ENCODE measurements at regions not wholly inside any gene's neighbourhood (a gene's known extent, or its start where the extent isn't known, plus 50 kb on each side); places are given as distances from the start of the nearest gene placed in this dataset.

DNA sequence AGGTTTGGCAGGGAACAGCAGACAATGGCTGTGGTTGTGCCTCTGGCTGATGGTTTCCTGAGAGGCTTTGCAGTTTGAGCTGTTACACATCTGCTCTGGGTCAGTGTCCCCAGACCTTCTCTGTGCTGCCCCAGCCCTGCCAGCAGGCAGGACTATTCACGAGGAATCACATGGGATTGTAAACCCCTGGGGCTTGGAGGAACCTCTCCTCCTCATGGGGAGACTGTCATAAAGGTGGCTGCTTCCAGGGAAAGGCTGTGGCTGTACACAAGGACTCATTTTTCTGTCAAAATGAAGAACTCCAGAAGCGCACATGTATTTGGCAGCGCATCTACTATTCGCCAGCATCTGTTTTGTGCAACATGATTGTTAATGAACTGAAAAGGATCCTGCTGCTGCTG, 142.6 kb upstream of the CYP1B1 start:
- no peaks in the 10 kb centered on the region for H3K36me3 ChIP-seq (ENCODE audit: insufficient read depth, low read length)
- H2AFZ ChIP-seq (ENCODE audit: low read depth, low read length) = no peak overlapping the region
- H3K27me3 ChIP-seq (ENCODE audit: insufficient read depth, low read length) = no peaks in the 10 kb centered on the region
- peaks cover 24% of the 10 kb centered on the region for H3K4me1 ChIP-seq (ENCODE audit: insufficient read depth, low read length)
- H3K4me3 ChIP-seq (ENCODE audit: low read length) = no peak overlapping the region
- no peaks in the 10 kb centered on the region for H3K9me3 ChIP-seq (ENCODE audit: low read length)

DNA sequence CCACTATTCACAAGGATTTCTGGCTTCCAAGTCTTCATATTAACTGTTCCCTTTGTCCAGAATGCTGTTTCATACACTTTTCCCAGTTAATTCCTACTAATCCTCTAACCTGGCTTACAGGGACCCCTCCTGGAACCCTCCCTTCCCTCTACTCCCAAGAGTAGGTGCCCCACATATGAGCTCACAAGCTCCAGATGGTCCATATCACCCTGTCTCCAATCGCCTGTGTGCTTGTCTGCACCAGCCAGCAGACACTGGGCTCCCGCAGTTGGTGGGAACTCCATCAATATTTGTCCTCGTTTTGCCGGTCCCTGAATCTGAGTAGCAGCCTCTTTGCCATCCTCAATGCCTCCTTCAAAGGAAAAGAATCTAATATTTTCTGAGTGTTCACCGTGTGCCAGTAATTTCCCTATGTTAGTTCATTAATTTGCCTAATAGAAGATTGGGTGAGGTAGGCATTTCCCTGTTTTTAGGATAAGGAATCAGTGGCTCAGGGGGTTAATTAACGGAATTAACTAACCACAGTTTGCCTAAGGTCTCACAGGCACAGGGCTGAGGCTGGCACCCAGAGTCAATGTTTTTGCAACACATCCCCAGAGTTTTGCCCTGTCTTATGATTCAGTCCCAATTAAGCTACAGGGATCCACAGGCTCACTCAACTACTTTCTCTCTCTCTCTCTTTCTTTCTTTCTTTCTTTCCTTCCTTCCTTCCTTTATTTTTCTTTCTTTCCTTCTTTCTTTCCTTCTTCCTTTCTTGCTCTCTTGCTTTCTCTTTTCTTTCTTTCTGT, 141.6 kb upstream of the CYP1B1 start:
- Histone ChIP-seq H3K4me1 (ENCODE audit: insufficient read depth, low read length) (peaks cover 25% of the 10 kb centered on the region), H2AFZ (ENCODE audit: low read depth, low read length) (no peak overlapping the region), H3K27me3 (ENCODE audit: insufficient read depth, low read length) (no peaks in the 10 kb centered on the region), H3K9me3 (ENCODE audit: low read length) (no peaks in the 10 kb centered on the region), H3K36me3 (ENCODE audit: insufficient read depth, low read length) (no peaks in the 10 kb centered on the region), H3K4me3 (ENCODE audit: low read length) (no peak overlapping the region)

DNA sequence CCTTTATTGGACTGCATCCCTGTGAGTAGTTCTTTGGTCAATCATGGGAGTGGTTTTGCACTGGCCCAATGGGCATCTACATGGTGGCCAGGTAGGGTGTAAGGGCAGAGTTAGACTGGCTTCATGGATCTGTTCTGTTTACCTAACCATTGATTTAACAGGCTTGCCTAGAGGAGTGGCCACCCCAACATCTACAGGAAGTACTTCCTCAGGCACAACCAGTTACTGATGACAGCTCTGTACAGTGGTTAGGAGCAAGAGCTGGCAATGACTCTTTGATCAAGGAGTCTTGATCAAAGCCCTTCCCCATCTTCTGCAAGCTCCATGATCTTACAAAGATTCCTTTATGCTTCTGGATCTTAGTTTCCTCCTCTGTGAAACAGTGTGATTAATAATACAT, 140.9 kb upstream of the CYP1B1 start:
- Histone ChIP-seq H3K27me3 (ENCODE audit: insufficient read depth, low read length) (no peaks in the 10 kb centered on the region), H3K9me3 (ENCODE audit: low read length) (no peaks in the 10 kb centered on the region), H3K4me1 (ENCODE audit: insufficient read depth, low read length) (peaks cover 25% of the 10 kb centered on the region), H3K4me3 (ENCODE audit: low read length) (no peak overlapping the region), H2AFZ (ENCODE audit: low read depth, low read length) (no peak overlapping the region), H3K36me3 (ENCODE audit: insufficient read depth, low read length) (no peaks in the 10 kb centered on the region)

DNA sequence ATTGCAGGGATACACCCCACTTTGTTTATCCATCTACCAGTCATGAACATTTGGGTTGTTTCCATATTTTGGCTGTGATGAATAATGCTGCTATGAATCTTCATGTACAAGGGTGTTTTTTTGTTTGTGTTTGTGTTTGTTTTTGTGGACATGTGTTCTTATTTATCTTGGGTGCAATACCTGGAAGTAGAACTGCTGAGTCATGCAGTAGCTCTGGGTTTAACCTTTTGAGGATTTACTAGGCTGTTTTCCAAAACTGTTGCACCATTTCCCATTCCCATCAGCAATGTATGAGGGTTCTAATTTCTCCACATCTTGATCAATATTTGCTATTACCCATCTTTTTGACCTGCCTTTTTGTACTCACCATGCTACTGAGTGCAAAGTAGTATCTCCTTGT, 140.0 kb upstream of the CYP1B1 start:
- no peaks in the 10 kb centered on the region for H3K9me3 ChIP-seq (ENCODE audit: low read length)
- no peak overlapping the region for H2AFZ ChIP-seq (ENCODE audit: low read depth, low read length)
- peaks cover 25% of the 10 kb centered on the region for H3K4me1 ChIP-seq (ENCODE audit: insufficient read depth, low read length)
- H3K4me3 ChIP-seq (ENCODE audit: low read length) = no peak overlapping the region
- no peaks in the 10 kb centered on the region for H3K36me3 ChIP-seq (ENCODE audit: insufficient read depth, low read length)
- H3K27me3 ChIP-seq (ENCODE audit: insufficient read depth, low read length) = no peaks in the 10 kb centered on the region

DNA sequence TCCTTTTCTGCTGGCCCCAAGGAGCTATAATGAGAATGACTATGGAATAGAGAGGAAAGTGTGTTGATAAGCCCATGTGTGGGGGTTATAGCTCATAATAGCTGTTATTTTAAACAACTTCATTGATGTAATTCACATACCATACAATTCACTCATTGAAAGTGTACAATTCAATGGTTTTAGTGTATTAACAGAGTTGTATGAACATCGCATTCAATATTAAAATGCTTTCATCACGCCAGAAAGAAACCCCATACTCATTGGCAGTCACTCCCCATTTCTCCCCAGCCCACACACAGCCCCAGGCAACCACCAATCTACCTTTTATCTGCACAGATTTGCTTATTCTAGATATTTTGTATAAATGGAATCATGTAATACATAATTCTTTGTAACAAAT, 139.6 kb upstream of the CYP1B1 start:
- Histone ChIP-seq H3K4me1 (ENCODE audit: insufficient read depth, low read length) (peaks cover 25% of the 10 kb centered on the region), H3K9me3 (ENCODE audit: low read length) (no peaks in the 10 kb centered on the region), H2AFZ (ENCODE audit: low read depth, low read length) (no peak overlapping the region), H3K27me3 (ENCODE audit: insufficient read depth, low read length) (no peaks in the 10 kb centered on the region), H3K4me3 (ENCODE audit: low read length) (no peak overlapping the region), H3K36me3 (ENCODE audit: insufficient read depth, low read length) (no peaks in the 10 kb centered on the region)

DNA sequence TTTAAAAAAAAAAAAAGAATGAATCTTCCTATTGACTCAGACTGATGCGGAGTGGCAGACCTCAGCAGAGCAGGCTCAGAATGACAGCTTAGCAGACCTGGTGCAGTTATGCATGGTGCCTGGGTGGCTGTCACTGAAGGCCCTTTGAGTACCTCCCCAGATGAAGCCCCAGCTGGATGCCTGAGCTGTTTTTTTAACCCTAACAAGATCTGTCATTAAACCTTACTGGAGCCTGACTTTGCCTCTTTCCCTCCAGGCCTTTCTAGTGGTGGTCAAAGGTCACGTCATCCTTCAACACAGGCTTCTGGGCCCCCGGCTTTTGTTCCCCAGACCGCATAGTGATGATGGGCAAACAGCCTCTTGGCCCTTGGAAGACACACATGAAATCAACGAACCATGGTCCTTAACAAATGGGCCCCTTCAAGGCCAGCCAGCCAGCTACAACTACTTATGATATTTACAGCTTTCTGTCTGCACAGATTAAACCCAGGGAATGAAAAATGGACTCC, 138.3 kb upstream of the CYP1B1 start:
- Histone ChIP-seq H3K4me1 (ENCODE audit: insufficient read depth, low read length) (peaks cover 25% of the 10 kb centered on the region), H3K36me3 (ENCODE audit: insufficient read depth, low read length) (no peaks in the 10 kb centered on the region), H3K27me3 (ENCODE audit: insufficient read depth, low read length) (no peaks in the 10 kb centered on the region), H3K4me3 (ENCODE audit: low read length) (no peak overlapping the region), H2AFZ (ENCODE audit: low read depth, low read length) (no peak overlapping the region), H3K9me3 (ENCODE audit: low read length) (no peaks in the 10 kb centered on the region)

DNA sequence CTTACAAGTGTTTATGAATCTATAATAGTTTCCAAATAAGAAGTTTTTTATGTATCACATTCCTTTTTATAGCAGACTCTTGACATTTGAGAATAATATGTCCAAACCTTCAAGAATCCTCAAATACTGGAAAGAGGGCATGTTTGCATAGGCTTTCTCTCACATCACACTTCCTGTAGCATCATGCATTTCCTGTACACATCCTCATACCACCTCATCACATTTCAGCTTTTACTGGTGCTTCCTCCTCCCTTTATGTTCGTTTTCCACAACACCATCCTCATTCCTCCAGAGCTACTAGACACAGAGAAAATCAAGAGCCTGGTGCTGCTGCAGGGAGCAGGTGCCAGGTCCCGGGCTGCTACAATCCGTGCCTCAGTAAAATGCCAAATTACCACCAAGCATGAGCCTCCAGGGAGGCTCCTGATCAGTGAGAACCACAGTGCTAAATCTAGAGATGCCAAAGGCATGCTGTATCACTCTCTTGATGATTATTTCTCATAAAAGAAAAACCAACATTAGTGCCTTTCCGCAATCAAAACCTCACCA, 137.7 kb upstream of the CYP1B1 start:
- Histone ChIP-seq H3K4me1 (ENCODE audit: insufficient read depth, low read length) (peaks cover 23% of the 10 kb centered on the region), H3K27me3 (ENCODE audit: insufficient read depth, low read length) (no peaks in the 10 kb centered on the region), H3K4me3 (ENCODE audit: low read length) (no peak overlapping the region), H3K9me3 (ENCODE audit: low read length) (no peaks in the 10 kb centered on the region), H3K36me3 (ENCODE audit: insufficient read depth, low read length) (no peaks in the 10 kb centered on the region), H2AFZ (ENCODE audit: low read depth, low read length) (no peak overlapping the region)

DNA sequence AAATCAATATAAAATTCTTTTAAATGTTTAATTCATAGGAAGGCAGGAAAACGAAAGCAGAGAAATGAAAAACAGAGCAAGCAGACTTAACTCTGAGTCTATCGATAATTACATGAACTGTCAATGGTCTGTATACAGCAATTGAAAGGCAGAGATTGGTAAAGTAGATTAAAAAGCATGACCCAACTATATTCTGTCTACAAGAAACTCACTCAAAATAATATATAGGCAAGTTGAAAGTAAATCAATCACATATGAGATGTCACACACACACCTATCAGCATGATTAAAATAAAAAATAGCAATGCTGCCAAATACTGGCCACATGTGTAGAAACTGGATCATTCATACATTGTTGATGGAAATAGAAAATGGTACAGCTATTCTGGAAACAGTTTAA, 136.4 kb upstream of the CYP1B1 start:
- H2AFZ ChIP-seq (ENCODE audit: low read depth, low read length) = no peak overlapping the region
- H3K36me3 ChIP-seq (ENCODE audit: insufficient read depth, low read length) = no peaks in the 10 kb centered on the region
- no peak overlapping the region for H3K4me3 ChIP-seq (ENCODE audit: low read length)
- no peaks in the 10 kb centered on the region for H3K27me3 ChIP-seq (ENCODE audit: insufficient read depth, low read length)
- no peaks in the 10 kb centered on the region for H3K9me3 ChIP-seq (ENCODE audit: low read length)
- peaks cover 22% of the 10 kb centered on the region for H3K4me1 ChIP-seq (ENCODE audit: insufficient read depth, low read length)

DNA sequence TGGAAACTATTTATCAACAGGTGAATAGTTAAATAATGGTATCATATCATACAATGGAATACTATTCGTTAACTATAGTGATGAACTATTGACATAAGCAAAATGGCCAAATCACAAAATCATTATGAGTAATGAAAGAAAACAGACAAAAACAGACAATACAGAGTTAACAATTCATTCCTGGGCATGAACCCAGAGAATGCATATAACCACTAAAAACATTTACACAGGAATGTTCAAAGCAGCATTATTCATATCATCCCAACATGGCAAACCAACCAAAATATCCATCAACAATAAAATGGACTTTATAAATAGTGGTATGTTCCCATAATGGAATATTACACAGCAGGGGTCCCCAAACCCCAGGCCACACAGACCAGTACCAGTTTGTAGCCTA, 131.2 kb upstream of the CYP1B1 start:
- Histone ChIP-seq H2AFZ (ENCODE audit: low read depth, low read length) (no peak overlapping the region), H3K4me3 (ENCODE audit: low read length) (no peak overlapping the region), H3K9me3 (ENCODE audit: low read length) (no peaks in the 10 kb centered on the region), H3K36me3 (ENCODE audit: insufficient read depth, low read length) (no peaks in the 10 kb centered on the region), H3K4me1 (ENCODE audit: insufficient read depth, low read length) (peaks cover 9% of the 10 kb centered on the region), H3K27me3 (ENCODE audit: insufficient read depth, low read length) (no peaks in the 10 kb centered on the region)

DNA sequence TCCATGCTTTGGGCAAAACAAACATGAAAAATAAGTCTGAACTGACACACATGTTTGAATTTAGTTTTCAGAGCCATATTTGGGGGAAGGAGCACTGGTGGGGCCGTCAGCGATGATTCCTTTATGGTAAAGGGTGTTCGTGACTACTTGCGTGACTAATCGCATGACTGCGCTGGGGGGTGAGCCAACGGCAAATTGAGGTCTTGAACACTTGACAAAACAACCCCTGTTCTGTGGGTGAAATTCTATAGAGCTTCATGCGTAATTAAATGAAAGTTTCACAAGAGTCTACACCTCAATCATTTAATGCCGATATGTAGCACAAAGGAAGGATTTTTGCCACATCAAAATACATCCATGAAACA, 127.5 kb upstream of the CYP1B1 start:
- H3K27me3 ChIP-seq (ENCODE audit: insufficient read depth, low read length) = no peaks in the 10 kb centered on the region
- H3K4me3 ChIP-seq (ENCODE audit: low read length) = no peak overlapping the region
- no peaks in the 10 kb centered on the region for H3K9me3 ChIP-seq (ENCODE audit: low read length)
- H3K36me3 ChIP-seq (ENCODE audit: insufficient read depth, low read length) = no peaks in the 10 kb centered on the region
- no peak overlapping the region for H2AFZ ChIP-seq (ENCODE audit: low read depth, low read length)
- peaks cover 15% of the 10 kb centered on the region for H3K4me1 ChIP-seq (ENCODE audit: insufficient read depth, low read length)

DNA sequence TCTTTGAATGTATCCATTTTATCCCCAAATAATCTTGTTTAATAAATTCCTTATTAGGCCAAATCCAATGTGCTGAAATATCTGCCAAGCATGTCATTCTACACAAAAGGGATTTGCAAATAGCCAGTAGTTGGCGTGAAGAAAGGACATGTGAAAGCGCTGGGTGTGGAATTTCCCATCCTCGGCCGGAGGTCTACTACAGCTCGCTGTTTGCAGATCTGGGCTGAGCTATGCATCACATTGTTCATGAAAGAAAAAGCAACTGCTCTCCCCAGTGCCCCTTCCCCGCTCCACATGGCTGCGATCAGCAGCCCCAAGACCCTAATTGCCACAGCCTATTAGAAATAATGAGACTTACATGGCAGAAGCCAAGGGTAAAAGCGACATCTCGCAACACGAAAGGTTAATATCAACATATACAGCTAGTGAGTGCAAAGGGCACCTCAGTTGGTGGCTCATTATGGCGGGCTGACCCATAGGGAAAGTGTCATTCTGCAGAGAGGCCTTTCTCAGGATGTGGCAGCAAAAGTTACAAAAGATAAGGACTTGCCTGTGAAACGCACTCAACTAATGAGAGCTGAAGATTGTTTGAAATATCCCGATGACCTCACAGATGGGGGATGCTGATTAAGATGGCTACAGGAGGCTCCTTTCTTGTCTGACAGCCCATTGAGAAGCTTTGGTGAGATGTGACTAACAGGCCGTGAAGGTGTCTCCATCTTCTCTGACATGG, 126.9 kb upstream of the CYP1B1 start:
- Histone ChIP-seq H3K4me1 (ENCODE audit: insufficient read depth, low read length) (peaks cover 21% of the 10 kb centered on the region), H3K27me3 (ENCODE audit: insufficient read depth, low read length) (no peaks in the 10 kb centered on the region), H2AFZ (ENCODE audit: low read depth, low read length) (peak overlapping the region; percentile 73), H3K36me3 (ENCODE audit: insufficient read depth, low read length) (no peaks in the 10 kb centered on the region), H3K9me3 (ENCODE audit: low read length) (no peaks in the 10 kb centered on the region), H3K4me3 (ENCODE audit: low read length) (peak overlapping the region; percentile 33)

DNA sequence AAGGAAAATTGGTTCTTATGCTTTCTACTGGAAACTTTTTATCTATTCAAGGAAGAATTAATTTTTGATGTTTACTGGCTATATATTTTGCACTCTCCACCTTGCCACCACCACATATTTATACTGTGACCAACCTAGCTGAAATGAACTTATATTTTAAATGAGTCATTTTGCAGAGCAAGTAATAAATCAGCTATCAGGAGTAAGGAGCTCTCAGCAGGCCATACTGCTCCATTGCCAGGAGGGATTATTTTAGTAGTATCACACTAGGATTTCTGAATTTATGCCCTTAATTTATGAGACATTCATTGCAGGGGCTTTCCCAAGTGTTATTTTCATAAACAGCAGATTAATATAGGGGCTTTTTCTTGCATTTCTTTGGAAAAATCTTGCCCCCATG, 125.8 kb upstream of the CYP1B1 start:
- no peaks in the 10 kb centered on the region for H3K9me3 ChIP-seq (ENCODE audit: low read length)
- no peak overlapping the region for H3K4me3 ChIP-seq (ENCODE audit: low read length)
- H3K4me1 ChIP-seq (ENCODE audit: insufficient read depth, low read length) = peaks cover 25% of the 10 kb centered on the region
- no peaks in the 10 kb centered on the region for H3K36me3 ChIP-seq (ENCODE audit: insufficient read depth, low read length)
- H3K27me3 ChIP-seq (ENCODE audit: insufficient read depth, low read length) = no peaks in the 10 kb centered on the region
- no peak overlapping the region for H2AFZ ChIP-seq (ENCODE audit: low read depth, low read length)

DNA sequence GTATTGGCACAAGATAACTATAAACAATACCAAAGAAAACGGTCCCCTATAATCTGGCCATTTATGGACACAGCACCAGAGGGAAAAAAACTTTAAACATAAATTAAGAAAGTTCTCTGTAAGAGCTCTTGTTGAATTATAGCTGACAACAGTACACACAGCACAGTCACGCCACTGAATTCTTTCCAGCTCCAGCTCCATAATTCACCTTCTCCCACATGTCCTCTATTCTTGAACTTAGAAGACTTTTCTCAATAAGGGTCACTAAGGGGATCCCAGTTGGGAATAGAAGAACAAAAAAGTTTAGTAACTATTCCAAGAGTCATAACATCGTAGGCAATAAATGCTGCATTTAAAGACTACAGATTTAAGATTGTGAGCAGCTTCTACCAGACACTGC, 124.6 kb upstream of the CYP1B1 start:
- peaks cover 25% of the 10 kb centered on the region for H3K4me1 ChIP-seq (ENCODE audit: insufficient read depth, low read length)
- no peak overlapping the region for H2AFZ ChIP-seq (ENCODE audit: low read depth, low read length)
- no peaks in the 10 kb centered on the region for H3K27me3 ChIP-seq (ENCODE audit: insufficient read depth, low read length)
- no peaks in the 10 kb centered on the region for H3K9me3 ChIP-seq (ENCODE audit: low read length)
- H3K36me3 ChIP-seq (ENCODE audit: insufficient read depth, low read length) = no peaks in the 10 kb centered on the region
- no peak overlapping the region for H3K4me3 ChIP-seq (ENCODE audit: low read length)
